GM12878 (cell line): ENCODE measurements at regions not wholly inside any gene's neighbourhood (a gene's known extent, or its start where the extent isn't known, plus 50 kb on each side); places are given as distances from the start of the nearest gene placed in this dataset.

Experiments used
- CEBPB ChIP-seq, 2 experiments: fragments of 150-350 bp in 1 of 2; IDR thresholded peaks; 2 replicates each; pipeline ENCODE4 v1.6.1; 2012 to 2014; ENCODE audit warnings: low read depth in 2 of 2, low read length in 2 of 2, borderline replicate concordance in 1 of 2, inconsistent platforms in 1 of 2
- CHD1 ChIP-seq: IDR thresholded peaks from 2 replicates; pipeline ENCODE4 v1.6.1; 2012; ENCODE audit warnings: low read depth, low read length, improper control_type of control experiment
- CREM ChIP-seq: IDR thresholded peaks from 2 replicates; pipeline ENCODE4 v1.6.1; 2014; ENCODE audit warnings: antibody characterized with exemption, low read depth
- EP300 ChIP-seq, 2 experiments: fragments of 150-350 bp in 1 of 2; IDR thresholded peaks; 2 replicates each; pipeline ENCODE4 v1.6.1; 2011 to 2012; ENCODE audit warnings: low read depth in 2 of 2, low read length in 2 of 2, borderline replicate concordance in 1 of 2, improper control_type of control experiment in 1 of 2, inconsistent platforms in 1 of 2; ENCODE audit not compliant: control insufficient read depth in 1 of 2
- ESRRA ChIP-seq: IDR thresholded peaks from 2 replicates; pipeline ENCODE4 v1.6.1; 2012; ENCODE audit warnings: mild to moderate bottlenecking, low read length, improper control_type of control experiment
- EZH2 ChIP-seq: IDR thresholded peaks from 2 replicates; pipeline ENCODE4 v1.6.1; 2012; ENCODE audit warnings: low read depth, mild to moderate bottlenecking, control low read depth, inconsistent platforms, low read length, borderline replicate concordance; ENCODE audit not compliant: control insufficient read depth
- HDGF ChIP-seq: fragments of 450-650 bp; IDR thresholded peaks from 2 replicates; pipeline ENCODE4 v1.6.1; 2016; ENCODE audit warnings: antibody characterized with exemption
- IRF4 ChIP-seq: IDR thresholded peaks from 2 replicates; pipeline ENCODE4 v1.6.1; 2011; ENCODE audit warnings: low read depth, low read length
- POLR2AphosphoS5 ChIP-seq: IDR thresholded peaks from 2 replicates; pipeline ENCODE4 v1.6.1; 2011; ENCODE audit warnings: mild to moderate bottlenecking, low read length, inconsistent platforms
- RB1 ChIP-seq: fragments of 450-650 bp; formaldehyde crosslinking; IDR thresholded peaks from 2 replicates; pipeline ENCODE4 v1.6.1; 2017; ENCODE audit warnings: mild to moderate bottlenecking, borderline replicate concordance
- SMAD5 ChIP-seq: IDR thresholded peaks from 2 replicates; pipeline ENCODE4 v1.6.1; 2016; ENCODE audit warnings: antibody characterized with exemption, low read depth
- SMC3 ChIP-seq: IDR thresholded peaks from 2 replicates; pipeline ENCODE4 v1.6.1; 2011; ENCODE audit warnings: low read length, improper control_type of control experiment, borderline replicate concordance
- SREBF1 ChIP-seq: IDR thresholded peaks from 2 replicates; pipeline ENCODE4 v1.6.1; 2012; ENCODE audit warnings: mild to moderate bottlenecking, low read length
- TAF1 ChIP-seq: IDR thresholded peaks from 2 replicates; pipeline ENCODE4 v1.6.1; 2011; ENCODE audit warnings: mild to moderate bottlenecking, low read depth, low read length, borderline replicate concordance
- ZBED1 ChIP-seq: IDR thresholded peaks from 2 replicates; pipeline ENCODE4 v1.6.1; 2016; ENCODE audit warnings: borderline replicate concordance
- TF ChIP-seq, protein P1 (sequence below): fragments of 450-650 bp; IDR thresholded peaks from 2 replicates; pipeline ENCODE4 v1.6.1; 2017; ENCODE audit warnings: mild to moderate bottlenecking, moderate library complexity
- TF ChIP-seq, protein P2 (sequence below), 3 experiments: IDR thresholded peaks in 2 of 3; conservative IDR thresholded peaks in 1 of 3; 2 replicates each; pipeline ENCODE4 v1.5.1; 2011; ENCODE audit warnings: low read depth in 3 of 3, low read length in 3 of 3, mild to moderate bottlenecking in 3 of 3, control low read depth in 2 of 3, moderate library complexity in 2 of 3, inconsistent platforms in 1 of 3, mixed read lengths in 1 of 3; ENCODE audit not compliant: control insufficient read depth in 2 of 3, insufficient read depth in 1 of 3; ENCODE audit errors: extremely low read depth in 1 of 3
- TF ChIP-seq, protein P3 (sequence below): fragments of 450-650 bp; IDR thresholded peaks from 2 replicates; pipeline ENCODE4 v1.6.1; 2017; ENCODE audit warnings: mild to moderate bottlenecking, low read depth, inconsistent platforms; ENCODE audit not compliant: poor library complexity, severe bottlenecking
- TF ChIP-seq, protein P4 (sequence below): fragments of 150-350 bp; IDR thresholded peaks from 2 replicates; pipeline ENCODE4 v1.6.1; 2016; ENCODE audit warnings: low read depth, low read length

DNA sequence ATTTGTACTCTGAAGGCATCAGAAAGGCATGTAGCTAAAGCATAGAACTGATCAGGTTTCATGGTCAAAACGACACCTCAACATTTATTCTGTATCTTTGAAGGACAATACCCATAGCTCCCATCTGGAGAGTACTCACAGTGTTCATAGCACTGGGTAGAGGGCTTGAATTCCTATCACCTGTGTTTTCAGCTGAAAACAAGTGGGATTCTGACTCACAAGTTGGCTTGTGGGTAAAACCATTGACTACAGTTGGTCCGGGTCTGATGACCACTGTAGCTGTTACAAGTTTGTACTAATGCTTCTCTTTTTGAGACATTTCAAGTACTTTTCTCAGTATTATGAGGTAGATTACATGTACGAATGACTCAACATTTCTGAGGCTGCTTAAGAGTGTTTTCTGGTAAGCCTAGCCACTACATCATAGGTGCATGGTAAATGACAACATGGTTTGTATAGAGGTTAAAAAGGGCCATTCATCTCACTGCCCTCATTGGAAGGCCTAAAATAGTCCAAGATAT, 68.6 kb upstream of the PELI1 start (continued):
- TF ChIP-seq ZBED1 (no peak; the same call in 1 of the 2 replicates), SREBF1 (no peak), TAF1 (no peak), CEBPB (IDR thresholded peaks at IDR 0.05; ENCODE audit: borderline replicate concordance in 1 of 2, low read depth in 2 of 2, low read length in 2 of 2) (peak in 1 of 2 experiments; percentile 50; a peak in 1 of 4 replicates), CREM (peak; percentile 96), ESRRA (no peak), CHD1 (0 out of 2 replicates have a peak, but pooled peaks have one; percentile 24), SMC3 (no peak; the same call in 1 of the 2 replicates), HDGF (no peak), RB1 (no peak), EP300 (IDR thresholded peaks at IDR 0.05; ENCODE audit: borderline replicate concordance in 1 of 2, control insufficient read depth in 1 of 2, low read depth in 2 of 2, low read length in 2 of 2) (peak; percentile 77 to 96; a peak in 3 of 4 replicates), IRF4 (0 out of 2 replicates have a peak, but pooled peaks have one; percentile 34), POLR2AphosphoS5 (no peak), SMAD5 (no peak), EZH2 (no peak)
- TF ChIP-seq, protein P1, sequence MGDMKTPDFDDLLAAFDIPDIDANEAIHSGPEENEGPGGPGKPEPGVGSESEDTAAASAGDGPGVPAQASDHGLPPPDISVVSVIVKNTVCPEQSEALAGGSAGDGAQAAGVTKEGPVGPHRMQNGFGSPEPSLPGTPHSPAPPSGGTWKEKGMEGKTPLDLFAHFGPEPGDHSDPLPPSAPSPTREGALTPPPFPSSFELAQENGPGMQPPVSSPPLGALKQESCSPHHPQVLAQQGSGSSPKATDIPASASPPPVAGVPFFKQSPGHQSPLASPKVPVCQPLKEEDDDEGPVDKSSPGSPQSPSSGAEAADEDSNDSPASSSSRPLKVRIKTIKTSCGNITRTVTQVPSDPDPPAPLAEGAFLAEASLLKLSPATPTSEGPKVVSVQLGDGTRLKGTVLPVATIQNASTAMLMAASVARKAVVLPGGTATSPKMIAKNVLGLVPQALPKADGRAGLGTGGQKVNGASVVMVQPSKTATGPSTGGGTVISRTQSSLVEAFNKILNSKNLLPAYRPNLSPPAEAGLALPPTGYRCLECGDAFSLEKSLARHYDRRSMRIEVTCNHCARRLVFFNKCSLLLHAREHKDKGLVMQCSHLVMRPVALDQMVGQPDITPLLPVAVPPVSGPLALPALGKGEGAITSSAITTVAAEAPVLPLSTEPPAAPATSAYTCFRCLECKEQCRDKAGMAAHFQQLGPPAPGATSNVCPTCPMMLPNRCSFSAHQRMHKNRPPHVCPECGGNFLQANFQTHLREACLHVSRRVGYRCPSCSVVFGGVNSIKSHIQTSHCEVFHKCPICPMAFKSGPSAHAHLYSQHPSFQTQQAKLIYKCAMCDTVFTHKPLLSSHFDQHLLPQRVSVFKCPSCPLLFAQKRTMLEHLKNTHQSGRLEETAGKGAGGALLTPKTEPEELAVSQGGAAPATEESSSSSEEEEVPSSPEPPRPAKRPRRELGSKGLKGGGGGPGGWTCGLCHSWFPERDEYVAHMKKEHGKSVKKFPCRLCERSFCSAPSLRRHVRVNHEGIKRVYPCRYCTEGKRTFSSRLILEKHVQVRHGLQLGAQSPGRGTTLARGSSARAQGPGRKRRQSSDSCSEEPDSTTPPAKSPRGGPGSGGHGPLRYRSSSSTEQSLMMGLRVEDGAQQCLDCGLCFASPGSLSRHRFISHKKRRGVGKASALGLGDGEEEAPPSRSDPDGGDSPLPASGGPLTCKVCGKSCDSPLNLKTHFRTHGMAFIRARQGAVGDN, result peak; percentile 58; the same call in 1 of the 2 replicates
- TF ChIP-seq, protein P2, sequence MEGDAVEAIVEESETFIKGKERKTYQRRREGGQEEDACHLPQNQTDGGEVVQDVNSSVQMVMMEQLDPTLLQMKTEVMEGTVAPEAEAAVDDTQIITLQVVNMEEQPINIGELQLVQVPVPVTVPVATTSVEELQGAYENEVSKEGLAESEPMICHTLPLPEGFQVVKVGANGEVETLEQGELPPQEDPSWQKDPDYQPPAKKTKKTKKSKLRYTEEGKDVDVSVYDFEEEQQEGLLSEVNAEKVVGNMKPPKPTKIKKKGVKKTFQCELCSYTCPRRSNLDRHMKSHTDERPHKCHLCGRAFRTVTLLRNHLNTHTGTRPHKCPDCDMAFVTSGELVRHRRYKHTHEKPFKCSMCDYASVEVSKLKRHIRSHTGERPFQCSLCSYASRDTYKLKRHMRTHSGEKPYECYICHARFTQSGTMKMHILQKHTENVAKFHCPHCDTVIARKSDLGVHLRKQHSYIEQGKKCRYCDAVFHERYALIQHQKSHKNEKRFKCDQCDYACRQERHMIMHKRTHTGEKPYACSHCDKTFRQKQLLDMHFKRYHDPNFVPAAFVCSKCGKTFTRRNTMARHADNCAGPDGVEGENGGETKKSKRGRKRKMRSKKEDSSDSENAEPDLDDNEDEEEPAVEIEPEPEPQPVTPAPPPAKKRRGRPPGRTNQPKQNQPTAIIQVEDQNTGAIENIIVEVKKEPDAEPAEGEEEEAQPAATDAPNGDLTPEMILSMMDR (IDR thresholded peaks at IDR 0.05 in 2 of 3, conservative IDR thresholded peaks at IDR 0.05 in 1 of 3; ENCODE audit: control insufficient read depth in 2 of 3, extremely low read depth in 1 of 3, insufficient read depth in 1 of 3, low read depth in 3 of 3, low read length in 3 of 3), result no peak
- TF ChIP-seq, protein P3, sequence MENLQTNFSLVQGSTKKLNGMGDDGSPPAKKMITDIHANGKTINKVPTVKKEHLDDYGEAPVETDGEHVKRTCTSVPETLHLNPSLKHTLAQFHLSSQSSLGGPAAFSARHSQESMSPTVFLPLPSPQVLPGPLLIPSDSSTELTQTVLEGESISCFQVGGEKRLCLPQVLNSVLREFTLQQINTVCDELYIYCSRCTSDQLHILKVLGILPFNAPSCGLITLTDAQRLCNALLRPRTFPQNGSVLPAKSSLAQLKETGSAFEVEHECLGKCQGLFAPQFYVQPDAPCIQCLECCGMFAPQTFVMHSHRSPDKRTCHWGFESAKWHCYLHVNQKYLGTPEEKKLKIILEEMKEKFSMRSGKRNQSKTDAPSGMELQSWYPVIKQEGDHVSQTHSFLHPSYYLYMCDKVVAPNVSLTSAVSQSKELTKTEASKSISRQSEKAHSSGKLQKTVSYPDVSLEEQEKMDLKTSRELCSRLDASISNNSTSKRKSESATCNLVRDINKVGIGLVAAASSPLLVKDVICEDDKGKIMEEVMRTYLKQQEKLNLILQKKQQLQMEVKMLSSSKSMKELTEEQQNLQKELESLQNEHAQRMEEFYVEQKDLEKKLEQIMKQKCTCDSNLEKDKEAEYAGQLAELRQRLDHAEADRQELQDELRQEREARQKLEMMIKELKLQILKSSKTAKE, result peak; percentile 79
- TF ChIP-seq, protein P4, sequence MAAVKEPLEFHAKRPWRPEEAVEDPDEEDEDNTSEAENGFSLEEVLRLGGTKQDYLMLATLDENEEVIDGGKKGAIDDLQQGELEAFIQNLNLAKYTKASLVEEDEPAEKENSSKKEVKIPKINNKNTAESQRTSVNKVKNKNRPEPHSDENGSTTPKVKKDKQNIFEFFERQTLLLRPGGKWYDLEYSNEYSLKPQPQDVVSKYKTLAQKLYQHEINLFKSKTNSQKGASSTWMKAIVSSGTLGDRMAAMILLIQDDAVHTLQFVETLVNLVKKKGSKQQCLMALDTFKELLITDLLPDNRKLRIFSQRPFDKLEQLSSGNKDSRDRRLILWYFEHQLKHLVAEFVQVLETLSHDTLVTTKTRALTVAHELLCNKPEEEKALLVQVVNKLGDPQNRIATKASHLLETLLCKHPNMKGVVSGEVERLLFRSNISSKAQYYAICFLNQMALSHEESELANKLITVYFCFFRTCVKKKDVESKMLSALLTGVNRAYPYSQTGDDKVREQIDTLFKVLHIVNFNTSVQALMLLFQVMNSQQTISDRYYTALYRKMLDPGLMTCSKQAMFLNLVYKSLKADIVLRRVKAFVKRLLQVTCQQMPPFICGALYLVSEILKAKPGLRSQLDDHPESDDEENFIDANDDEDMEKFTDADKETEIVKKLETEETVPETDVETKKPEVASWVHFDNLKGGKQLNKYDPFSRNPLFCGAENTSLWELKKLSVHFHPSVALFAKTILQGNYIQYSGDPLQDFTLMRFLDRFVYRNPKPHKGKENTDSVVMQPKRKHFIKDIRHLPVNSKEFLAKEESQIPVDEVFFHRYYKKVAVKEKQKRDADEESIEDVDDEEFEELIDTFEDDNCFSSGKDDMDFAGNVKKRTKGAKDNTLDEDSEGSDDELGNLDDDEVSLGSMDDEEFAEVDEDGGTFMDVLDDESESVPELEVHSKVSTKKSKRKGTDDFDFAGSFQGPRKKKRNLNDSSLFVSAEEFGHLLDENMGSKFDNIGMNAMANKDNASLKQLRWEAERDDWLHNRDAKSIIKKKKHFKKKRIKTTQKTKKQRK, result no peak
